ENCODE measurements at regions not wholly inside any gene's neighbourhood (a gene's known extent, or its start where the extent isn't known, plus 50 kb on each side); places are given as distances from the start of the nearest gene placed in this dataset.

DNA sequence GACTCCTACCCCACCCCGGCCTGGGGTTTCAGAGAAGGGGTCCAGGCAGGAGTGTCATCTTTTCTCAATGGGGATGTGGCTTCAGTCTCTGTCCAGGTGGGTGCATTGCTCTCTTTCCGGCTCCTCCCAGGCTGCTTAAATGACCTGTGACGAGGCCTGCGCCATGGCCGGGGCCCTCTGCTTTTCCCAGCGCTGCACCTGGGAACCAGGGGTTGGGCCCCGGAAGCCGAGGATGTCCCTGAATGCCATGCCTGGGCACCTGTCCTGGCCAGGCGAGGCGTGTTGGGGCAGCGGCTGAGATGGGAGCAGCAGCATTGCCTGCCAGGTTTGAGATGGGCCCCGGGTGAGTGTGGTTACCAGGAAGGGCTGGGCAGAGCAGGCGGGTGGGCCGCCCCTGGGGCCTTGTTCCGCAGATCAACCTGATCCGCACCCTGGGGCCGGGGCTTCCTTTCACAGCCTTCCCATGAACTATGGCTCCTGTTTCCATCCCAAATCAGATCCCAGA is 147.4 kb downstream of the SEC14L1 start:
- TF ChIP-seq, protein P1, sequence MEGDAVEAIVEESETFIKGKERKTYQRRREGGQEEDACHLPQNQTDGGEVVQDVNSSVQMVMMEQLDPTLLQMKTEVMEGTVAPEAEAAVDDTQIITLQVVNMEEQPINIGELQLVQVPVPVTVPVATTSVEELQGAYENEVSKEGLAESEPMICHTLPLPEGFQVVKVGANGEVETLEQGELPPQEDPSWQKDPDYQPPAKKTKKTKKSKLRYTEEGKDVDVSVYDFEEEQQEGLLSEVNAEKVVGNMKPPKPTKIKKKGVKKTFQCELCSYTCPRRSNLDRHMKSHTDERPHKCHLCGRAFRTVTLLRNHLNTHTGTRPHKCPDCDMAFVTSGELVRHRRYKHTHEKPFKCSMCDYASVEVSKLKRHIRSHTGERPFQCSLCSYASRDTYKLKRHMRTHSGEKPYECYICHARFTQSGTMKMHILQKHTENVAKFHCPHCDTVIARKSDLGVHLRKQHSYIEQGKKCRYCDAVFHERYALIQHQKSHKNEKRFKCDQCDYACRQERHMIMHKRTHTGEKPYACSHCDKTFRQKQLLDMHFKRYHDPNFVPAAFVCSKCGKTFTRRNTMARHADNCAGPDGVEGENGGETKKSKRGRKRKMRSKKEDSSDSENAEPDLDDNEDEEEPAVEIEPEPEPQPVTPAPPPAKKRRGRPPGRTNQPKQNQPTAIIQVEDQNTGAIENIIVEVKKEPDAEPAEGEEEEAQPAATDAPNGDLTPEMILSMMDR (IDR thresholded peaks at IDR 0.05; ENCODE audit: insufficient read depth, low read length, poor library complexity, severe bottlenecking) = no peak
- TF ChIP-seq EZH2phosphoT487 (conservative IDR thresholded peaks at IDR 0.05; ENCODE audit: low read length) = no peak
